HepG2 (cell line): ENCODE measurements at regions not wholly inside any gene's neighbourhood (a gene's known extent, or its start where the extent isn't known, plus 50 kb on each side); places are given as distances from the start of the nearest gene placed in this dataset.

Experiments used
- ATAC-seq: fragments of 200-7000 bp; cut with Tn5 transposase; 3 replicates; pipeline ENCODE4 v1.9.1; 2020; ENCODE audit warnings: mild to moderate bottlenecking, moderate library complexity
- BruUV-seq: library from RNA; stranded (reverse); fragments of 400-500 nt; replicated peaks from 2 replicates; lab custom pipeline; 2021; lab: Mats Ljungman, UMichigan
- CTCF ChIA-PET: fragments of 300-600 bp; formaldehyde crosslinking; extraction: SDS; loops from one replicate; lab custom pipeline; 2021; ENCODE audit warnings: low total read pairs, inconsistent platforms, low intra/inter-chr PET ratio; lab: Yijun Ruan, JAX
- POLR2A ChIA-PET: fragments of 350-600 bp; sonication (Branson Sonifier 250); formaldehyde crosslinking; loops from one replicate; lab custom pipeline; 2020; ENCODE audit warnings: antibody characterized with exemption, inconsistent platforms; lab: Yijun Ruan, JAX
- DNase-seq: peaks from one replicate; pipeline ENCODE4 v3.0.0-alpha.2; 2015; ENCODE audit warnings: low spot score
- FAIRE-seq: peaks from 3 replicates; lab custom pipeline; 2011; peaks lifted over from hg19 to GRCh38; lab: Jason Lieb, UNC
- H2AFZ ChIP-seq: one replicate; pipeline ENCODE4 v1.6.1; 2011; ENCODE audit warnings: low read length, inconsistent platforms
- H3K27ac ChIP-seq: fragments of 300-600 bp; 3 replicates; pipeline ENCODE4 v1.8.0; 2011; ENCODE audit warnings: mixed run types, mild to moderate bottlenecking, mixed read lengths, low read length, inconsistent platforms; ENCODE audit not compliant: insufficient read depth; ENCODE audit errors: extremely low read length
- H3K27me3 ChIP-seq, 2 experiments: fragments of 200-600 bp in 1 of 2; 2 replicates in 1 of 2; 3 replicates in 1 of 2; pipeline versions ENCODE4 v1.6.0 to v1.8.0; 2011; ENCODE audit warnings: low read length in 2 of 2, mild to moderate bottlenecking in 2 of 2, moderate library complexity in 2 of 2, inconsistent platforms in 1 of 2; ENCODE audit not compliant: insufficient read depth in 2 of 2, control insufficient read depth in 1 of 2
- H3K36me3 ChIP-seq, 2 experiments: fragments of 200-600 bp in 1 of 2; replicated peaks in 1 of 2; 2 replicates in 1 of 2; 3 replicates in 1 of 2; pipeline versions ENCODE4 v1.5.1 to v1.8.0; 2011; ENCODE audit warnings: low read length in 2 of 2, inconsistent platforms in 1 of 2; ENCODE audit not compliant: insufficient read depth in 2 of 2, control insufficient read depth in 1 of 2
- H3K4me1 ChIP-seq: 2 replicates; pipeline ENCODE4 v1.5.1; 2012; ENCODE audit warnings: low read length, inconsistent platforms; ENCODE audit not compliant: insufficient read depth
- H3K4me2 ChIP-seq: 2 replicates; pipeline ENCODE4 v1.6.0; 2011; ENCODE audit warnings: low read depth, low read length, inconsistent platforms
- H3K4me3 ChIP-seq, 3 experiments: fragments of 200-600 bp in 1 of 3; sonication (generic), shearing (Covaris generic) in 1 of 3; replicated peaks in 1 of 3; 2 replicates each; pipeline ENCODE4 v1.5.1; 2011 to 2016; ENCODE audit warnings: low read length in 3 of 3, inconsistent platforms in 2 of 3, low read depth in 2 of 3, mild to moderate bottlenecking in 2 of 3, control low read depth in 1 of 3, mixed read lengths in 1 of 3; ENCODE audit not compliant: insufficient read depth in 1 of 3
- H3K79me2 ChIP-seq: one replicate; pipeline ENCODE4 v1.6.1; 2011; ENCODE audit warnings: low read length, inconsistent platforms; ENCODE audit not compliant: insufficient read depth
- H3K9ac ChIP-seq: 2 replicates; pipeline ENCODE4 v1.6.0; 2011; ENCODE audit warnings: mild to moderate bottlenecking, low read depth, low read length, inconsistent platforms; ENCODE audit not compliant: insufficient read depth
- H3K9me3 ChIP-seq: 2 replicates; pipeline ENCODE4 v1.5.1; 2012; ENCODE audit warnings: mild to moderate bottlenecking, low read length
- H4K20me1 ChIP-seq: 2 replicates; pipeline ENCODE4 v1.6.0; 2011; ENCODE audit warnings: inconsistent platforms, mild to moderate bottlenecking, low read length, moderate library complexity; ENCODE audit not compliant: insufficient read depth
- AGO1 ChIP-seq: fragments of 200-400 bp; formaldehyde crosslinking; IDR thresholded peaks from 2 replicates; pipeline ENCODE4 v1.6.1; 2017; ENCODE audit warnings: mild to moderate bottlenecking, low read depth, low read length, moderate library complexity; ENCODE audit not compliant: poor library complexity, severe bottlenecking
- CEBPG ChIP-seq: IDR thresholded peaks from 2 replicates; pipeline ENCODE4 v1.6.1; 2016
- CHD2 ChIP-seq: IDR thresholded peaks from 2 replicates; pipeline ENCODE4 v1.6.1; 2011; ENCODE audit warnings: low read depth, low read length, improper control_type of control experiment
- KLF6 ChIP-seq: IDR thresholded peaks from 2 replicates; pipeline ENCODE4 v1.8.0; 2016; ENCODE audit warnings: missing biosample characterization, missing genetic modification reagents
- MAFG ChIP-seq: sonication (generic); formaldehyde crosslinking; IDR thresholded peaks from 2 replicates; pipeline ENCODE4 v1.5.1; 2020; ENCODE audit warnings: mild to moderate bottlenecking, missing genetic modification reagents
- PBX2 ChIP-seq: IDR thresholded peaks from 2 replicates; pipeline ENCODE4 v1.6.1; 2016; ENCODE audit warnings: control low read depth
- RARG ChIP-seq: sonication (generic); formaldehyde crosslinking; IDR thresholded peaks from 2 replicates; pipeline ENCODE4 v1.4.0; 2020; ENCODE audit warnings: low read depth, mild to moderate bottlenecking, missing genetic modification reagents
- RFXAP ChIP-seq: sonication (generic); formaldehyde crosslinking; IDR thresholded peaks from 2 replicates; pipeline ENCODE4 v1.4.0; 2020; ENCODE audit warnings: missing genetic modification reagents, borderline replicate concordance
- SETDB1 ChIP-seq: sonication (generic); formaldehyde crosslinking; IDR thresholded peaks from 2 replicates; pipeline ENCODE4 v1.5.1; 2020; ENCODE audit warnings: missing genetic modification reagents, mild to moderate bottlenecking, borderline replicate concordance
- SMAD1 ChIP-seq: sonication (generic); formaldehyde crosslinking; IDR thresholded peaks from 2 replicates; pipeline ENCODE4 v1.4.0; 2020; ENCODE audit warnings: missing genetic modification reagents, low read depth, mild to moderate bottlenecking, borderline replicate concordance
- TARDBP ChIP-seq: sonication (generic); formaldehyde crosslinking; IDR thresholded peaks from 2 replicates; pipeline ENCODE4 v1.8.0; 2022; ENCODE audit warnings: mild to moderate bottlenecking, missing genetic modification reagents
- ZNF33B ChIP-seq: sonication (generic); formaldehyde crosslinking; IDR thresholded peaks from 2 replicates; pipeline ENCODE4 v1.5.1; 2020; ENCODE audit warnings: mild to moderate bottlenecking, missing genetic modification reagents
- ZNF430 ChIP-seq: sonication (generic); formaldehyde crosslinking; IDR thresholded peaks from 2 replicates; pipeline ENCODE4 v1.9.0; 2021; ENCODE audit warnings: mild to moderate bottlenecking, missing genetic modification reagents
- ZNF496 ChIP-seq: sonication (generic); formaldehyde crosslinking; IDR thresholded peaks from 2 replicates; pipeline ENCODE4 v1.8.1; 2023; ENCODE audit warnings: mild to moderate bottlenecking, moderate library complexity, missing genetic modification reagents; ENCODE audit not compliant: insufficient replicate concordance
- ZNF660 ChIP-seq: sonication (generic); formaldehyde crosslinking; IDR thresholded peaks from 2 replicates; pipeline ENCODE4 v1.5.1; 2020; ENCODE audit warnings: mild to moderate bottlenecking, low read depth, missing genetic modification reagents, borderline replicate concordance
- ZSCAN30 ChIP-seq: sonication (generic); formaldehyde crosslinking; IDR thresholded peaks from 2 replicates; pipeline ENCODE4 v1.5.0; 2020; ENCODE audit warnings: mild to moderate bottlenecking, missing genetic modification reagents
- WGBS: methylation state at CpG from one replicate; pipeline ENCODE4 v1.1.6; 2017; ENCODE audit warnings: low lambda C conversion rate; 5-methylcytosine and 5-hydroxymethylcytosine counted together
- in situ Hi-C: cut with HindIII; loops from 2 replicates; pipeline ENCODE4 v1.10.0; 2017; ENCODE audit warnings: low pct_unique_long_range_greater_than_20kb; ENCODE audit not compliant: extremely low pct_ligation_motif_present
- intact Hi-C: fragments of 100-400 bp; cut with micrococcal nuclease; formaldehyde crosslinking; loops from one replicate; pipeline ENCODE4 v1.10.0; 2022; ENCODE audit not compliant: unreplicated experiment

- Histone ChIP-seq H3K9ac (no peak overlapping the region), H3K4me3 (no peak overlapping the region), H3K79me2 (no peaks in the 10 kb centered on the region), H3K27ac (no peak overlapping the region), H3K4me2 (no peak overlapping the region), H3K27me3 (no peaks in the 10 kb centered on the region), H2AFZ (no peak overlapping the region), H3K36me3 (no peaks in the 10 kb centered on the region), H3K4me1 (no peaks in the 10 kb centered on the region), H4K20me1 (no peaks in the 10 kb centered on the region), H3K9me3 (no peaks in the 10 kb centered on the region)
- in situ Hi-C loops (no loop called here), intact Hi-C loops (no loop called here)
- ATAC-seq: no peak
- POLR2A ChIA-PET: no interaction called here
- FAIRE-seq: no peak
- WGBS: 33% methylated on average over 4 of the region's 4 CpGs
- no peak for DNase-seq
- no TSS peak for BruUV-seq
- CTCF ChIA-PET: no interaction called here
- TF ChIP-seq ZNF496 (CRISPR knock-in tag) (no peak), ZNF33B (CRISPR knock-in tag) (no peak), SMAD1 (CRISPR knock-in tag) (no peak), SETDB1 (no peak), ZNF660 (CRISPR knock-in tag) (no peak), RARG (no peak), AGO1 (no peak), TARDBP (CRISPR knock-in tag) (no peak), CEBPG (CRISPR knock-in tag) (no peak), CHD2 (no peak), ZNF430 (CRISPR knock-in tag) (no peak), MAFG (CRISPR knock-in tag) (no peak), PBX2 (no peak), ZSCAN30 (CRISPR knock-in tag) (no peak), KLF6 (no peak), RFXAP (no peak)
These were observed 175.5 kb upstream of the ROBO2 start for GRCh38 chr3:76864355-76864754.
